NCI-H774 (cell line): ENCODE measurements at regions not wholly inside any gene's neighbourhood (a gene's known extent, or its start where the extent isn't known, plus 50 kb on each side); places are given as distances from the start of the nearest gene placed in this dataset.
"Not testable (repeated sequence)": the region's sequence is repeated elsewhere in the genome, so short reads cannot be mapped to it uniquely, and the experiment has no call there.

Experiments used
- DNase-seq: peaks from one replicate; lab custom pipeline; 2025; lab: John Stamatoyannopoulos, UW

- DNase-seq = no peak
These were observed 406.0 kb downstream of the TSHZ3 start for GRCh38 chr19:30943101-30943843.

GRCh38 chr19:30942636-30943035 is 406.6 kb downstream of the TSHZ3 start:
- DNase-seq = no peak

- no peak for DNase-seq
These were observed 407.6 kb downstream of the TSHZ3 start for GRCh38 chr19:30941591-30941990.

GRCh38 chr19:30936276-30936675 is 413.0 kb downstream of the TSHZ3 start:
- DNase-seq = no peak

GRCh38 chr19:30935146-30935545 is 414.1 kb downstream of the TSHZ3 start:
- no peak for DNase-seq

- not testable (repeated sequence) for DNase-seq
These were observed 415.8 kb downstream of the TSHZ3 start for GRCh38 chr19:30933454-30933853.

GRCh38 chr19:30932854-30933253 is 416.4 kb downstream of the TSHZ3 start:
- DNase-seq = no peak

- no peak for DNase-seq
These were observed 418.1 kb downstream of the TSHZ3 start for GRCh38 chr19:30930941-30931706.

GRCh38 chr19:30927705-30928104 is 421.5 kb downstream of the TSHZ3 start:
- no peak for DNase-seq

- no peak for DNase-seq
These were observed 424.6 kb downstream of the TSHZ3 start for GRCh38 chr19:30924670-30925069.

- DNase-seq = no peak
These were observed 425.1 kb downstream of the TSHZ3 start for GRCh38 chr19:30924069-30924636.

- DNase-seq = no peak
These were observed 425.6 kb downstream of the TSHZ3 start for GRCh38 chr19:30923621-30924020.

- no peak for DNase-seq
These were observed 426.1 kb downstream of the TSHZ3 start for GRCh38 chr19:30923096-30923495.

GRCh38 chr19:30920222-30920621 is 429.0 kb downstream of the TSHZ3 start:
- no peak for DNase-seq

- DNase-seq = no peak
These were observed 429.5 kb downstream of the TSHZ3 start for GRCh38 chr19:30919737-30920136.

GRCh38 chr19:30916238-30916637 is 433.0 kb downstream of the TSHZ3 start:
- DNase-seq = no peak

- DNase-seq = no peak
These were observed 437.7 kb downstream of the TSHZ3 start for GRCh38 chr19:30911491-30911890.

GRCh38 chr19:30910485-30911240 is 438.6 kb downstream of the TSHZ3 start:
- no peak for DNase-seq

GRCh38 chr19:30909216-30909615 is 440.0 kb downstream of the TSHZ3 start:
- no peak for DNase-seq

- DNase-seq = no peak
These were observed 440.9 kb downstream of the TSHZ3 start for GRCh38 chr19:30908262-30908771.

- no peak for DNase-seq
These were observed 442.4 kb downstream of the TSHZ3 start for GRCh38 chr19:30906871-30907270.

- no peak for DNase-seq
These were observed 449.2 kb downstream of the TSHZ3 start for GRCh38 chr19:30900051-30900450.
